ENCODE measurements at regions not wholly inside any gene's neighbourhood (a gene's known extent, or its start where the extent isn't known, plus 50 kb on each side); places are given as distances from the start of the nearest gene placed in this dataset.
"Not testable (repeated sequence)": the region's sequence is repeated elsewhere in the genome, so short reads cannot be mapped to it uniquely, and the experiment has no call there.

DNA sequence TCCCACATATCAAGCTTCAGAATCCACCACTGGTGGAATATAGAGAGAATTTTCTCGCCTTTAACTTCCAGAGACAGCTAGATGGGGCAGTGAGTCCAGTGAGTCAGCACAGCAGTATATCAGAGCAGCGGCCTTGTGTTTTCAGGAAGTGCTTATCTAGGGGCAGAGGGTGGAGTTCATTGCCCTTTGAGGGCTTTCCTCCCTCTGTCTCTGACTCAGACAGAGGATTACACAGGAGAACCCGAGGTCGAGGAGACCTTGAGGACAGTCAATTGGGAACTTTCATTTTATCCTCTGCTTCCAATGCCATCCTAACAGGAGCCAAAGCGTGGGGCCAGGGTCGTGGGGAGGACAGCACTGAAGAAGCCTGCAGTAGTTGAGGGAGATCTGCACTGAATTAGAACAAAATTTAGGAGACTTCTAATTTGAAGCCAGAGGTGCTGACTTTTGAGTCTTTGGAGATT lies 109.6 kb upstream of the UMPS start:
- peak; percentile 68 for DNase-seq

- no peak for DNase-seq
Measured at GRCh38 chr3:124621498-124621897, 108.8 kb upstream of the UMPS start.

- DNase-seq, result no peak
Measured at GRCh38 chr3:124625074-124625473, 105.2 kb upstream of the UMPS start.

- DNase-seq, result no peak
Measured at GRCh38 chr3:124627501-124627908, 102.7 kb upstream of the UMPS start.

GRCh38 chr3:124628863-124629262 lies 101.4 kb upstream of the UMPS start:
- no peak for DNase-seq

GRCh38 chr3:124629497-124629896 lies 100.8 kb upstream of the UMPS start:
- no peak for DNase-seq

DNA sequence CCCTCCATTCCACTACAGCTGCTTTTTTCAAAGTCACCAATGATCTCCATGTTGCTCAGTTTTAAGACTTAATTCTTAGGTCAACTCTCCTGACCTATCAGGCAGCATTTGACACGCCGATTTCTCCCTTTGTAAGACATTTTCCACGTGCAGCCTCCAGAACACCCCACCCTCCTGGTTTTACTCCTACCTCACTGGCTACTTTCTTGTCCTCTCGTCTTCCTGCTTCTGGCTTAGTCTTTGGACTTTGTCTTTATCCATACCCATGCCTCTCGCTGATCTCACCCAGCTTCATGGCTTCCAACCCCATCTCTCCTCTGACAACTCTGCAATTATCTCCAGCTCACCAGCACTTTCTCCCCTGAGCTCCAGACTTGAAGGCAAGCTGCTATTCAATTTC lies 99.3 kb upstream of the UMPS start:
- no peak for DNase-seq

GRCh38 chr3:124631727-124632126 lies 98.5 kb upstream of the UMPS start:
- no peak for DNase-seq

DNA sequence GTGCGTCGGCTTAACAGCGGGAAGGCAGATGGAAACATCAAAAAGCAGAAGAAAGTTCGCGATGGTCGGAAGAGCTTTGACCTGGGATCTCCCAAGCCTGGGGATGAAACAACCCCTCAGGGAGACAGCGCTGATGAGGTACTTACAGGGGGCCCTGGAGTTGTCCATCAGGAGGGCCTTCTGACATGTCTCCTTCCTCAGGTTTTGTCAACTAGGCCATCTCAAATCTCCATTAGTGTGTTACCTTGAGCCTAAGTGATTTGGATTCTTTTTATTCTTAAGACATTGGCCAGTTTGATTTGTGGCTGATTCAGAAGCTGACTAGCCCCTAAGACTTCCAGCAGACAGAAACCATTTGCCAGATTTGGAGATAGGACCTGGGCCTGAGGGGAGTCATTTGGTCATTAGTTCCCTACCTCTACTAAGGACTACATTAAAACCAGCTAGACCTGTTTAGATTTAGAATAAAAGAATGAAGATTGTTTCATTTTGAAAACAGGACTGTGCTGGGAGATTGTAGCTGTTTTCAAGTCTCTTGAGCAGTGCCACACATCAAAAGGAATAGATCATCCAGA lies 97.6 kb upstream of the UMPS start:
- DNase-seq, result no peak

- no peak for DNase-seq
Measured at GRCh38 chr3:124633524-124633923, 96.7 kb upstream of the UMPS start.

DNA sequence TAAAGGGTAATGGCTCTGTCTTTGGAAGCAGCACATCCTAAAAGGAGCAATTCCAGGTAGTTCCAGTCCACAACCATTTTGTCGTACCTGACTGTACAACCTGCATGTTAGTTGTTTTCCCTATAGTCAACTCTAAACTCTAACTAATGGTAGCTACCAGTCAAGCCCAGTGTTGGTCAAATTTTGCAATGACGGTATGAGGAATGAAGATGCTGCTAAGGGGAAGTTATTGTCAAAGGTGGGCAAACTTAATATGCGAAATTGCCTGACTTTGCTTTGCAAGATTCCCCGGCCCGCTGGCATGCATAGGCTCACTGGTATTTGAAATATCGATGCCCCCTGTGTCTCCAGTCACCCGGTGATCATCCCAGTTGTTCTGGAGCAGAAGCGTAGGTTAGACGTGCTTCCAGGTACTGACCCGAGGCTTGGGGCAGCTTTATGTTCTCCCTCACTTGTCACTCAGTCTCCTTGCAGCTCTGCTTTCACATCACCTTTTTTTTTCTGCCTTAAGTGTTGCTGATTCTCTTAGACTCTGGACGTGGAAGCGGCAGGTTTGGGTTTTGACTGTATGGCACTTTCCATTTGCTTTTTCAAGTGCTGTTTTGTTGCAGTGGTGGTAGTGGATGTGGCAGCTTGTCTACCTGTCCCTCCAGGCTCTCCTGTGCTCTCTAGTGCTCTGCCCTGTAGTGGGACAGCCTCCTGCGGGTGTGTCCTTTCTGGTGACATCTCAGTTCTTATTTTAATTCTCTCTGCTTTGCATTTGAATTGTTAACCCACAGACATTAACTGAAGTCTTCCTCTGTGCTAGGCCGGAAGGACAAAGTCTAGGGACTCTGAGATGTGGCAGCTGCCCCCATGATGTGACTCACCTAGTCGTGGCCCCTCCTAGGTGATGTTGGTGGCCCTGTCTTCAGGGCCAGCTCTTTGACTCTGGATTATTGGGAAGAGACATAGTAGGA lies 95.8 kb upstream of the UMPS start:
- no peak for DNase-seq

- DNase-seq, result no peak
Measured at GRCh38 chr3:124635169-124635539, 95.1 kb upstream of the UMPS start.

- no peak for DNase-seq
Measured at GRCh38 chr3:124636101-124636862, 94.0 kb upstream of the UMPS start.

DNA sequence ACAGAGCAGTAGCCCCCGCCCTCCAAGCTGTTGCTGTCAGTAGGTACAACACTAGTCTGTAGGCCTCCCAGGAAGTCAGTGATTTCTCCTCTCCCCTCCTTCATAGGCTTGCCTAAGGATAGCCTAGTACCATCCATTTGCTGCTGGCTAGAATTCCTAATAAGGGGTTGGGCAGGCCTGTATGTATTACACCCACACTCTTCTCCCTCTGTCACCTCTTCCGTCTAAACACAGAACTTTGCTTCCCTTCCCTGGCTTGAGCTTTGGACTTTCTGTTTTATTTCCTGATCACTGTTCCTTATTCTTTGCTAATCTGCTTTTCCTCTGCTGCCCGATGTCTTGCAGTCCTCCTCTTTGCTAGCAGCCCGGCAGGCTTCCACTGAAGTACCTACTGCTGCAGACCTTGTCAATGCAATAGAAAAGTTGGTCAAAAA lies 93.4 kb upstream of the UMPS start:
- DNase-seq, result no peak

DNA sequence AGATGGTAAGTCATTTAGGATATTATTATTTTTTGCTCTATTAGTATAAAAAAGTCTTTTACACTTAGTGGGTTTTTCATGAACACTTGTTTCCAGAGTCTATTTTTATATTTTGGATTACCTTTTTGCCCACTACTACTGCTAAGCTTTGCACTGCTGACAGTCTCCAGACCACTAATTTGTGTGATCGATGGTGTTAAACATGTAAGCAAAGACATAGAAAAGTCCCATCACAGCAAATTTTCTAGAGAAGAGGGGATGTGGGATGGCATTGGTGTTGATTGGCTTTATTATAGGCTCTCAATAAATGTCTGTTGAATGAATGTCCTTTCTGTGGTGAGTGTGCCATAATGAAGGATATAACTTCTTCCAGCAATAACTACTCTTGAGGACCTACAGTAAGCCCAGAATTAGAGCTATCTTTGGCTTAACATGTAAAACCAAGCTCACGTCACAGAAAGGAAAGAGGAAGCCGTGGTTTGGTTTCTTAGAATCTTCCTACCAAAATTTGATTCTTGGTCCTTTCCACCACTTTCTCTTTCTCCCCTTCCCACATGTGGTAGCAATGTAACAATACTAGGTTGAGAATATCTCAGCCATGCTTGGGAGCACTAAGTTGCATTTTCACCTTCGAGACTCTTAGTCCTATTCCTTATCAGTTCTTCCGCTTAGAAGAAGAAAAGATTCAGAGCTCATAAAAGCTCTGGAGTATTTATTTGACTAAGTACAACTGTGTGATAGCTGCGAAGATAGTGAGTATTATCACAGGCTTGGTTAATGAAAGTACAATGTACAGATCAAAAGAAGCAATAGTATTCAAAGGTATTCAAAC lies 90.6 kb upstream of the UMPS start:
- DNase-seq, result no peak

DNA sequence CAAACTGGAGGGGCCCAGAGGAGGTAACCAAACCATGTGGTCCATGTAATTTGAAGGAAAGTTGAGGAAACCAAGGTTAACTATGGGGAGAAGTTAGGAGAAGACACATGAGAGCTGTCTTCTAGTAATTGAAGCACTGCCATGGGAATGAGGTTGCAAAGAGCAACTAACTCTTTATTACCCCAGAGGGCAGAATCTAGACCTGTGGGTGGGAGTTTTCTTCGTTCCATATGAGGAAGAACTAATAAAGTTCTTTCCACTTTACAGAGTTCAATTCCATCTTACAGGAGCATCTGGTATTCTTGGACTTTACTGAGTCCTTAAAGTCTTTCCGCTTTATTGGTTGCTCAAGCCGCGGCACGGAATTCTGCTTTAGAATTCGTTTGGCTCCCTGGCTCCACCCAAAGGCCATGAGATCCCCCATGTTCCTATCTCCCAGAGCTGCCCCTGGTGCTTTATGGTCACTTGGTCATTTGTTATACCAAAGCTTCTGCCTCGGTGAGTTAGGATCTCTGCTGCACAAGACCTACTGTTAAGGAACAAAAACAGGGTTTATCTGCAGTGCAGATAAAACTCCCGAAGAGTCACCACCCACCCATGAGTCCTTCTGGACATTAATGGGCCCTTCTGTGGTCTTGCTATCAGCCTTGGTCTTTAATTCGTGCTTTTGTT lies 89.5 kb upstream of the UMPS start:
- DNase-seq, result no peak

GRCh38 chr3:124643453-124643852 lies 86.8 kb upstream of the UMPS start:
- DNase-seq, result no peak

GRCh38 chr3:124646186-124646585 lies 84.1 kb upstream of the UMPS start:
- DNase-seq, result not testable (repeated sequence)

DNA sequence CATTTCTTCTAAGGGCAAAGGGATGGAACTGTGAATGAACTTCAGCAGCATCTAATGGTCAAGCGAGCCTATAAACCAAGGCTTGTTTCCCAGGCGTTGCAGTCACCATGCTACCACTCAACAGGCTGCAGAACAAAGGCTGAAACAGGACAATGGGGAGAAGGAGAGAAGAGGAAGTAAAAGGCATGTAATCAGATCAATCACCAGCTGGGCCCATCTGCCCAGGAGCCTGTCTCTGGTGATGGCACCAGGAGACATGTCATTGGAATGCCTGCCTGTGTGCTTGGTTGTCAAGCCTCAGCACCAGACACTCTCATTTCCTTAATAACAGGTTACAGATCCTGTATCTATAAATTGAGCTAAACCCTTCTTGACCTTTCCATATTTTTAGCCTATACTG lies 81.7 kb upstream of the UMPS start:
- DNase-seq, result no peak

DNA sequence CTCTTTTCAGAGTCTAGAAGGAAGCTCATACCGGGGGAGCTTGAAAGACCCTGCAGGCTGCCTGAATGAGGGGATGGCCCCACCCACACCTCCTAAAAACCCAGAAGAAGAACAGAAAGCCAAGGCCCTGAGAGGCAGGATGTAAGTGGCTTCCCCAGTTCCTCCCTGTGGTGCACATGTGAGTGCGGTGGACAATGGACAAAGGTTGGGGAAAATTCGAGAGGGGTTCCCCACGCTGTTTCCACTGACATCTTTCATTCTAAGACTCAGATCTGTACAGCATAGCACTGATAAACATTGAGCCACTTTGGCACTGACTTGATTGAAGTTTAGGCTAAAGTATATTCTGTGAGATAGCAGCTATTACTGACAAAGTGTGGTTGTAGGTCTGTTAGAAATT lies 79.5 kb upstream of the UMPS start:
- no peak for DNase-seq

GRCh38 chr3:124651416-124651815 lies 78.8 kb upstream of the UMPS start:
- DNase-seq, result not testable (repeated sequence)

DNA sequence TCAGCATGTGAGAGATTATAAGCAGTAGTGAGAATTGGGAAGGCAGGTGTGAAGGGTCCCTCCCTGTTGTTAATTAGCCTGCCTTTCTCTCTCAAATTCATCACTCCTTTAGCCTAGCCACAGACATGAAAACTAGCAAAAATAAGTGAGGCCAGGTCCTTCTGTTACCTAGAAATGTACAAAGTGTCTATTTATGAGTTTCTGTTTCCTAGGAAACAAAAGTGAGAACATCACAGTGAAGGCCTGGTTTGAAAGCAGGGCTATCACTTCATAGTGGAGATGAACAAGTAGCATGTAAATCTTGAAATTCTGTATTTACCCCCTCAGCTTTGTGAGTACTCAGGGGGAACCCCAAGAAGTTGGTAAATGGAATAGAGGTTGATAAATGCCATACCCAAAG lies 78.2 kb upstream of the UMPS start:
- DNase-seq, result no peak
